Neural progenitor cell (in vitro differentiated cells): ENCODE measurements at regions not wholly inside any gene's neighbourhood (a gene's known extent, or its start where the extent isn't known, plus 50 kb on each side); places are given as distances from the start of the nearest gene placed in this dataset.

Experiments
- EZH2 ChIP-seq: fragments of 200-600 bp; sonication (generic); IDR thresholded peaks from 2 replicates; pipeline ENCODE4 v1.6.1; 2017; ENCODE audit warnings: antibody characterized with exemption, mild to moderate bottlenecking, moderate library complexity
- TF ChIP-seq, protein P1 (sequence below): fragments of 200-600 bp; sonication (generic); IDR thresholded peaks from 2 replicates; pipeline ENCODE4 v1.5.1; 2017; ENCODE audit warnings: antibody characterized with exemption, mild to moderate bottlenecking

DNA sequence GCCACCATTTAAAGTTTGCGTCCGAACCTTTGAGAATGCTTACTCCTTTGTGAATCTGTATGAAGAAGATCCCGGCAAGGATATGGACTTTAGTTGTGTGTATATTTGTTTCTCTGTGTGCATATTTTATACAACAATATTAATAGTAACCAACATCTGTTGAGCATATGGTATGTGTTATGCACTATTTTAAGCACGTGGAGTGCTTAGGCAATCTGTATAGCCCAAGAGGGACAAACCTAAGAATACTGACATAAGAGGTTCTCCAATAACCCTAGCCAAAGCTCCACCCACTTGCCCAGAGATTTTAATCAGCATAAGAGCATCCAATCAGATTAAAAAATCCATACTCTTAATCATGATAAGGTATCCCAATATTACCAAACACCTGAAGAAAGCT, 92.7 kb downstream of the MAB21L3 start:
- TF ChIP-seq, protein P1, sequence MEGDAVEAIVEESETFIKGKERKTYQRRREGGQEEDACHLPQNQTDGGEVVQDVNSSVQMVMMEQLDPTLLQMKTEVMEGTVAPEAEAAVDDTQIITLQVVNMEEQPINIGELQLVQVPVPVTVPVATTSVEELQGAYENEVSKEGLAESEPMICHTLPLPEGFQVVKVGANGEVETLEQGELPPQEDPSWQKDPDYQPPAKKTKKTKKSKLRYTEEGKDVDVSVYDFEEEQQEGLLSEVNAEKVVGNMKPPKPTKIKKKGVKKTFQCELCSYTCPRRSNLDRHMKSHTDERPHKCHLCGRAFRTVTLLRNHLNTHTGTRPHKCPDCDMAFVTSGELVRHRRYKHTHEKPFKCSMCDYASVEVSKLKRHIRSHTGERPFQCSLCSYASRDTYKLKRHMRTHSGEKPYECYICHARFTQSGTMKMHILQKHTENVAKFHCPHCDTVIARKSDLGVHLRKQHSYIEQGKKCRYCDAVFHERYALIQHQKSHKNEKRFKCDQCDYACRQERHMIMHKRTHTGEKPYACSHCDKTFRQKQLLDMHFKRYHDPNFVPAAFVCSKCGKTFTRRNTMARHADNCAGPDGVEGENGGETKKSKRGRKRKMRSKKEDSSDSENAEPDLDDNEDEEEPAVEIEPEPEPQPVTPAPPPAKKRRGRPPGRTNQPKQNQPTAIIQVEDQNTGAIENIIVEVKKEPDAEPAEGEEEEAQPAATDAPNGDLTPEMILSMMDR: no peak
- TF ChIP-seq EZH2: no peak
